GM19193 (cell line): ENCODE measurements at regions not wholly inside any gene's neighbourhood (a gene's known extent, or its start where the extent isn't known, plus 50 kb on each side); places are given as distances from the start of the nearest gene placed in this dataset.

ENCODE experiments used
- POLR2A ChIP-seq: IDR thresholded peaks from 4 replicates; pipeline ENCODE4 v1.6.1; 2011; ENCODE audit not compliant: insufficient read depth, insufficient read length; ENCODE audit errors: extremely low read depth

DNA sequence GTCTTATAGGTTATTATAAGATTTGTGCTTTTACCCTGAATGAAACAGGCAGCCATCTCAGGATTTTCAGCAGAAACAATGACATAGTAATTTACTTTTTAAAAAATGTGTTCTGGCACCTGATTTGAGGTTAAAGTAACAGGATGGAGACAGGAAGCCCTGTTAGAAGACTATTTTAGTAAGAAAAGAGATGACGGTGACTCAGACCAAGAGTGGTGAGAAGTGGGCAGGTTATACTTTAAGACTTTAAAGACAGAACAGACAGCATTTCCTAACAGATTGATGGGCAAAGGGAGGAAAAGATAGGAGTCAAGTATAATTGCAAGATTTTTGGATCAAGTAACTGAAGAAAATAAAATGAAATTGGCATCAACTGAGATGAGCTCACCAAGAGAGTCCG is 436.8 kb upstream of the NR5A2 start:
- no peak for TF ChIP-seq POLR2A

DNA sequence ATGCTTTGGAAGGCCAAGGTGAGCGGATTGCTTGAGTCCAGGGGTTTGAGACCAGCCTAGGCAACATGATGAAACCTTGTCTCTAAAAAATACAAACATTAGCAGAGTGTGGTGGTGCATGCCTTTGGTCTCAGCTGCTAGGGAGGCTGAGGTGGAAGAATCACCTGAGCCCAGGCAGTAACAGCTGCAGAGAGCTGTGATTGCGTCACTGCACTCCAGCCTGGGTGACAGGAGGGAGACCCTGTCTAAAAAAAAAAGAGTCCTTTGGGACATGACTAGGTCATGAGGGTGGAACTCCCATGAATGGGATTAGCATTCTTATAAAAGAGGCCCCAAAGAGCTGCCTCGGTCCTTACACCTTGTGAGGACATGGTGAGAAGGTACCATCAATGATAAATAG is 436.0 kb upstream of the NR5A2 start:
- TF ChIP-seq POLR2A, result no peak

DNA sequence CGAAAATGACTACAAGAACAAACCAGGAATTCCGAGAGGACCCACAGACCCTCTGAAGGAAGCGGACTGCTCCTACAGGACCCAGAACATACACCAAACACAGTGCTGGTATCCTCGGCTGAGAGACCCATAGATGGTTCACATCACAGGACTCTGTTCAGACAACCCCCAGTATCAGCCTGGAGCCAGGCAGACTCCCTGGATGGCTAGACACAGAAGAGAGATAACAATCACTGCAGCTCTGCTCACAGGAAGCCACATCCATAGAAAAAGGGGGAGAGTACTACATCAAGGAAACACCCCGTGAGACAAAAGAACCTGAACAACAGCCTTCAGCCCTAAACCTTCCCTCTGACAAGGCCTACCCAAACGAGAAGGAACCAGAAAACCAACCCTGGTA is 434.0 kb upstream of the NR5A2 start:
- no peak for TF ChIP-seq POLR2A

DNA sequence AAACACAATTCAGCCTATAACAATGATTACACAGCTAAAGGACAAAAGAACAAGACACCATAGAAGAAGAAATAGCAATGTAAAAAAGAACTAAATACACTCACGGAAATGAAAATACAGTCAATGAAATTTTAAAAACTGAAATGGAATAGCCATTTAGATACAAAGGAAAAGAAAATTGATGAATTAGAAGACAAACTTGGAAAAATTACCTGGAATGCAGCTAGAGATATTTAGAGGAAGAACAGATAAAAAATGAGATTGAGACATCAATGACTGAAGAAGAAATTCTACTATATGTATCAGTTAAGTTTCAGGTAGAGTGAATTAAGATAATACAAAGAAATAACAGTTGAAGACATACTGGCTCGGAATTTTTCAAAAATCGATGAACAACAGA is 430.4 kb upstream of the NR5A2 start:
- no peak for TF ChIP-seq POLR2A

DNA sequence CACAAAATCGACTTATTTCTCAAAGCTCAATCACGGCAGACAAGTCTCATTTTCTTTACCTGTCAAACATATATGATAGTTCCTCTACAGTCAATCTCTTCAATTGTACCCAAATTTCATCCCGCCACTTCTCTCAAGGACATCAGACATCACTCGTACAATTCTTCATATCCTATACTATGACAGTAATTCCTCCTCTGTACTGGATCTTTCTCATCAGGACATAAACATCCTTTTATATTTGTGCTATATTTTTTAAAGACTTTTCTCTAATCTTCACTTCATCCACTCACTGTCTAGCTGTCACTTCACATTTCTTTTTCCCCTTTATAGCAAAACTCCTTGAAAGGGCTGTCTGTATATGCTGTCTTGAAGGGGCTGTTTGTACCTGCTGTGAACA is 419.1 kb upstream of the NR5A2 start:
- TF ChIP-seq POLR2A, result no peak

DNA sequence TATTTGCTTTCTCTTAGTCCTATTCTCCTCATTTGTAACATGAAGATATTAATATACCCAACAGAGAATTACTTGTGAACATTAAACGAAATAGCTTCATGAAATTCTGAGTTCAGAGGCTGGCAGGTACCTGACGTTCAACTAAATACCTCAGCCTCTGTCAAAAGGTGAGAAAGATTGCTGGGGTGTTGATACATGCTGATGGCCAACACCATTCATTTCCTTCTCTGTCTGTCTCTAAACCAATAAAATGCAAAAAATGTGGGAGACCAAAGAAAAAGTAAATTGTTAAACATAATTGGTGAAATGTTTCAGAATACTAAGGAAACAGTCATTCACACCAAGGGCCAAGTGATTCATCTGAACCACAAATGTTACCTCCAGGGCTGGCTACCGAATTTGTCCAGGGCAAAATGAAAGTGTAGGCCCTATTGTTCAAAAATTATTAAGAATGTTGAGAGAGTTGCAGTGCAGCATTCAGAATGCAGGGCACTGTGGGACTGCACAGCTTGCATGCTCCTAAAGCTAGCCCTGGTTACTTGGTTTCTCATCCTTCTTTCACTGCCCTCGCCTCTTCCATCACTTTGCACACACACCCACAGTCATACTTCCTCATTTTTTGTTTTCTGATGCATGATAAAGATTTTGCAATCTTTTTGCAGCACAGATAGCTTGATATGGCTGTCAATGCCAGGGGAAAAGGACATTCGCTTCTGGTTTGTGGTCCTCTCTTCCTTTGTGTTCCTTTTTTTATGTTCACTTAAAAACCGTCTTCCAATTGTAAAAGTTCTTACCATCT is 414.3 kb upstream of the NR5A2 start:
- no peak for TF ChIP-seq POLR2A

DNA sequence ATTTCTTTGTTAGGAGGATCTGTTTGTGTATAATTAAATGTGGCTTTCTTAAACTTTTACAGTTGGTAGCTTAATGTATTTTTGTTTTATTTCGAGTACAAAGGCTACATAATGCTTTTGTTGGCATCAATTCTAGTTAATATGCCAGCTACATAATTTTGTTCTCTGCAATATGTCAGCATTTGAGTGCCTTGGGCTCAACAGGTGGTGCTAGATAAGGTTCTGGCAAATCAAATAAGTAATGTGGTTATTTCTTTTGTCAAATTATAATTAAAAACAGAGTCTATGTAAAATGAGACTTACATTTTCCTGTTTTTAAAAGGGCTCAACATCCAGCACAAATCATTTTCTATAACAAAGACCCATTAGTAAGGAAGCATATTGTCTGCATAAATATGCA is 410.6 kb upstream of the NR5A2 start:
- no peak for TF ChIP-seq POLR2A

DNA sequence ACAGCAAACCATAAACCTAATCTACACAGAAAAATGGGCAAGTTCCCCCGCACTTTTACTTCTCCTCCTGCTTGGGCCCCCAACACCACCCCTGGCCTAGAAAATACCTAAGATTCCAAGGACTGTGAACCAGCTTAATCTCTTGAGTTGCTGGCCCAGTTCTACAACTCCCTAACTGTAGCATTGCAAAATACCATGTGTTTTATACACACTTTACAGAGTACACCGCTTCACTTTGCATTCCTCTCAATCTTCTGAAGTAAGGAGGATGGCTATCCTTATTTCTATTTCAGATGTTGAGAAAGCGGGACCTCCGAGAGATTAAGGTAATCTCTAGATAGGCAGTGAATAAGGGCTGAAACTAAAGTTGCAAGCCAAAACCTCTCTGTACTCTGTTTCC is 408.3 kb upstream of the NR5A2 start:
- TF ChIP-seq POLR2A, result no peak

DNA sequence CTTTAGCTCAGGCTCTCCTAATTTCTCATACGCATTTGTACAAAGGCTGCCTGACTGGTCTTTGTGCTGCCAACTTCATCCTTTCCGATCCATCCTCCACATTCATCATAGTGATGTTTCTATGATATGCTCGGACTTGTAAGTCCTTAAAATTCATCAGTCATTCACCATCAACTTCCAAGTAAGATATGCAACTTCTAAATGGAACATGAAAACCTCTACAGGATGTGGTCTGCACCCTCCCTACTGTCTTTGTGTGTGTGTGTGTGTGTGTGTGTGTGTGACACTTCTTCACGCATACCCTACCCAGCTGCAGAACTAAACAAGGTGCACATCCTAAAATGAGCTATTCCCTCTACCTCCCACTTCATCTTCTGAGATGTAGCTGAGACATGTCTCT is 397.9 kb upstream of the NR5A2 start:
- TF ChIP-seq POLR2A, result no peak

DNA sequence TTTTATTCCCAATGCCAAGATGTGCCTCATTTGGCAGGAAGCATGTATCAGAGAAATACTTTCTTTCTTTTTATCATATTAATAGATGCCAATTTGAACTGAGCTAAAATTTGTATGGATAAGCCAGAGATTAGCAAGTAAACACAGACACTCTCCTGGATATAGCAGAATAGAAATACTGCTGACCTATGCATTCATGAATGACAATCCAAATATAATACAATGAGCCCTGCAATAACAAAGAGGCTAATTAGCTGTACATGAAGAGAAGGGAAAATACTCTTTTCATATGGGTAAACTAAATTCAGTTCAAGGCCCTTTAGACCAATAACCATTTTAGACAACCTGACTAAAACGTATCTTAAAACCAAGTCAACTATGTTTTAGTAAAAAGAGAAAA is 388.1 kb upstream of the NR5A2 start:
- TF ChIP-seq POLR2A, result no peak

DNA sequence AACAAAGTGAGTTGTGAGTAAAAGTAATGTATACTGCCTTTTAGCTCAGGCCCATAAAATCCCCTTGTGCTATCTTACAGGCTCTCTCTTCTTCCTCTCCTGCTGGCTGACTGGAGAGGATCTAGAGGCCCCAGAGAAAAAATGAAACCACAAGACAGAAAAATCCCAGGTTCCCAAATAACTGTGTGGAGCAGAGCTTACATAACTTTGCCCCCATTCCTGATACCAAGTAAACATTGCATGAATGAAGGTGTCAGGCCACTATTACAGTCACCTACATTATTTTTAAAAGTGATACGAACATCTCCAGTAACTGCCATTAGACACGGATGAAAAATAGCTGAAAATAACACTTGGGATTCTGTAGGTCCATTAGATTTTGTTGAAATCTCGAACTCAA is 386.0 kb upstream of the NR5A2 start:
- no peak for TF ChIP-seq POLR2A

DNA sequence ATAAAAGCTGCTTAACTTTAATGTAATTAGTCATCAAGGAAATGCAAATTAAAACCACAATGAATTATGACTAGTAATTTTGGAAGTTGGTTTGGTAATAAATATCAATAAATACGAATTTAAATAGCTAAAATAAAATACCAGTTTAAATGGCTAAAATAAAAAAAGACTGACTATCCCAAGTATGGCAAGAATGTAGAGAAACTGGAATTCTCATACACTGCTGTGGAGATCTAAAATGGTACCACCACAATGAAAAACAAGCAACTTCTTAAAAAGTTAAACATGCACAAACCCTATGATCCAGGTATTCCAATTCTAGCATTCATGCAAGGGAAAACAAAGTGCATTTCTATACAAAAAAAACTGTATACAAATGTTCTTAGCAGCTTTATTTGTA is 382.6 kb upstream of the NR5A2 start:
- no peak for TF ChIP-seq POLR2A

DNA sequence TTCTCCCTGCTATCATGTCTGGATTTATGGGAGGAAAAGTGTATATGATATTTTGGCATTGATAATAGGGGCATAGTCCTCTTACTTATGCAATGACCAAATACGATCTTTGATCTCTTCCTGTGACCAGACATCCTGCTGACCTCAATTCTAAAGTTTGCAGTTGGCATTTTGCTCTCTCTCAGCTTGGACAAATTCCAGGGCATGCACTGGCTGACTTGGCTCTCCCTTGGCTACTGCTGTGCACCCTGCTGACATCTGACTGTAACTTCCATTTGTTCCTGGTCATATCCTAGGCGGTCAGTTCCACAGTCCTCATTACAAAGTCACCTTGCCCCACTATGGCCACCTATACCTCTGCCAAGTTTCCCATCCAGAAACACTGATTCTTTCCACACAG is 380.7 kb upstream of the NR5A2 start:
- TF ChIP-seq POLR2A, result no peak

DNA sequence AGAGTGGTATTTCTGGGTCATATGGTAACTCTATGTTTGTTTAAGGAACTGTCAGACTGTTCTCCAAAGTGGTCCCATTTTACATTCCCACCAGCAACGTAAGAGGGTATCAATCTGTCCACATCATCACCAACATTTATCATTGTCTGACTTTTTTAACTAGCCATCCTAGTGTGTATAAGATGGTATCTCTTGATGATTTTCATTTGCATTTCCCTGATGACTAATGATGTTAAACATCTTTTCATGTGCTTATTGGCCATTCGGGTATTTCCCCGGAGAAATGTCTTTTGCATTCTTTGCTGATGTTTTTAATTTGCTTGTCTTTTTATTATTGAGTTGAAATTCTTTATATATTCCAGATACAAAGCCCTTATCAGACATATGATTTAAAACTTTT is 370.1 kb upstream of the NR5A2 start:
- TF ChIP-seq POLR2A, result no peak

DNA sequence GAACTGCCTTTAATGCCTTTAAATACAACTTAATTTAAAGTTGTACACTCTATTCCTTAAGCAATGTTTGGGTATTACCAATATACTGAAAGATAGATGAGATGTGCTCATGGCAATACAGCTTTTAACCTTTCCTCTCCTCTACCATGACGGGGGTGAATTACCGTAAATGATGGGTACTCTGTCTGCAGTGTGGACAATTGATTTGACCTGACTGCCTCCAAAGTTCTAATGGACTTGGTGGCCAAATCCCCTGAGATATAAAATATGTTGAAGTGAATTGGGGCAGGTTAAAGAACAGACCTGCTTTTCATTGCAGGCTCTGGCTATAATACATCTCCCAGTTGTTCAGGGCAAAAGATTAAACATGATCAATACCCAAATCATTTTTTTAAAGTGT is 367.4 kb upstream of the NR5A2 start:
- TF ChIP-seq POLR2A, result no peak

DNA sequence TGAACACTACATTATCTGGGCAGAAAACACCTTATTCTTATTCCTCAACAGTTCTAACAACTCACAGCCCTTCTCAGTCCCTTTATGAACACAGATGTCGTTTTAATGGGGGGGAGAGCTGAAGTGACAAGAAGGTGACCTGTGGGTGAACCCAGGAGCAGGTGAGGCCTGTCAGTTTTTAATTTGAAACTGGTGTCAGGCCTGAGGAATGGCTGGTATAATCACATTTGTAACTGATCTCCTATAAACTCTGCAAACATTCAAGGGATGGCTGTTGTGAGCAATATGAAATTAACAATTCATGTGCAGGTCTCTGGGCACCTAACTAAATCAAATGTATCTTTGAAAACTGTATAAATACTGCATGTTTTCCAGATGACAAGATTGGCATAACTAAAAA is 362.1 kb upstream of the NR5A2 start:
- no peak for TF ChIP-seq POLR2A

DNA sequence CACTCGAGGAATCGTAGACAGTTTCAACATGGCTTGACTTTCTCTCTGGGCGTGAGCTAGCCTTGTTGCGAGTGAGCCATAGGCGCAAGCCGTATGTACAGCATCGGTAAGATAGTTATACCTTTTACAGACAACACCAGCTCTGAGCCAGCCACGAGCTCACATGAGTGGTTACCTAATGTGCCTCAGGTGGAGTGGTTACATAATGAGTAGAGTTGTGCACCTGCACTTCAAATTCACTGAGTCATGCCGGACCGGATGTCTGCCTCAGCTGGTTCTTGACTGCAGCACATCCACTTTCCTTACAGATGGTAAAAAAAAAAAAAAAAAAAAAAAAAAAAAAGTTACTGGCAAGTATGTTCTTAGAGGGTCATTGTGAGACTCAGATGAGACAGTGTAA is 360.4 kb upstream of the NR5A2 start:
- no peak for TF ChIP-seq POLR2A
